Stimulated activated CD8-positive, alpha-beta memory T cell treated with anti-CD3 and anti-CD28 coated beads, Interleukin-7, amount 100 ng/mL, for 1 hour (primary cell): ENCODE measurements at regions not wholly inside any gene's neighbourhood (a gene's known extent, or its start where the extent isn't known, plus 50 kb on each side); places are given as distances from the start of the nearest gene placed in this dataset.

Experiments
- DNase-seq, 2 donors: peaks; one replicate each; pipeline ENCODE4 v3.0.0-alpha.2; 2020; ENCODE audit warnings: low read depth in 2 of 2

GRCh38 chr2:14256890-14257289 lies 375.6 kb upstream of the LRATD1 start:
- no peak for DNase-seq

GRCh38 chr2:14257801-14258507 lies 374.6 kb upstream of the LRATD1 start:
- no peak for DNase-seq

- DNase-seq = no peak
These were observed 370.7 kb upstream of the LRATD1 start for GRCh38 chr2:14261771-14262170.

- no peak for DNase-seq
These were observed 369.5 kb upstream of the LRATD1 start for GRCh38 chr2:14263053-14263452.

- no peak for DNase-seq
These were observed 362.4 kb upstream of the LRATD1 start for GRCh38 chr2:14270036-14270582.

GRCh38 chr2:14272396-14273075 lies 360.0 kb upstream of the LRATD1 start:
- DNase-seq = no peak

GRCh38 chr2:14273650-14274049 lies 358.9 kb upstream of the LRATD1 start:
- no peak for DNase-seq

GRCh38 chr2:14284244-14284643 lies 348.3 kb upstream of the LRATD1 start:
- no peak for DNase-seq

GRCh38 chr2:14285812-14286211 lies 346.7 kb upstream of the LRATD1 start:
- DNase-seq = no peak

- DNase-seq = no peak
These were observed 344.5 kb upstream of the LRATD1 start for GRCh38 chr2:14288016-14288415.

- DNase-seq = no peak
These were observed 339.6 kb upstream of the LRATD1 start for GRCh38 chr2:14292964-14293363.

GRCh38 chr2:14297340-14297739 lies 335.2 kb upstream of the LRATD1 start:
- DNase-seq = no peak

GRCh38 chr2:14297906-14298305 lies 334.6 kb upstream of the LRATD1 start:
- DNase-seq = no peak

GRCh38 chr2:14301331-14301730 lies 331.2 kb upstream of the LRATD1 start:
- no peak for DNase-seq

GRCh38 chr2:14303366-14304115 lies 329.0 kb upstream of the LRATD1 start:
- no peak for DNase-seq

- no peak for DNase-seq
These were observed 328.2 kb upstream of the LRATD1 start for GRCh38 chr2:14304326-14304725.

GRCh38 chr2:14306268-14306861 lies 326.2 kb upstream of the LRATD1 start:
- DNase-seq = no peak

- DNase-seq = no peak
These were observed 319.2 kb upstream of the LRATD1 start for GRCh38 chr2:14313341-14313740.

- no peak for DNase-seq
These were observed 315.9 kb upstream of the LRATD1 start for GRCh38 chr2:14316594-14316993.

GRCh38 chr2:14321357-14321756 lies 311.2 kb upstream of the LRATD1 start:
- DNase-seq = no peak

GRCh38 chr2:14322306-14322705 lies 310.2 kb upstream of the LRATD1 start:
- DNase-seq = no peak

GRCh38 chr2:14324308-14324707 lies 308.2 kb upstream of the LRATD1 start:
- DNase-seq = no peak
